ENCODE measurements at regions not wholly inside any gene's neighbourhood (a gene's known extent, or its start where the extent isn't known, plus 50 kb on each side); places are given as distances from the start of the nearest gene placed in this dataset.

DNA sequence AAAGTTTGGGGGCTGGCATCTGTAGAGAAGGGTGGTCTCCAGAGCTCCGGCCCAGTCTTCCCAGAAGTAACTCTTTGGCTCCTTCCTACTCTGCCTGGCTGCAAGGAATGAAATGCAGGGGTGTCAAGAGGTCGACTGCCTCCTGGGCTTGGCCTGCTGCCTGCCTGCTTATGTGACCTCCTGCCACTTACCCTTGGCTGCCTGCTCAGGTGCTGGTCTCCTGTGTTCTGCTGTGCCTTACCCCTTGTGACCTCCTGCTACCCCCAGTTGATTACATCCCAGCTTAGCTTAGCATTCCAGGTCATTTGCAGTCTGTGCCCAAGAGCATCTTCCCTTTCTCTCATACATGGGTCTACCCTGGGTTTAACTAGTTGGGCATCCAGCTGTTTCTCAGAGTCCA lies 180.2 kb downstream of the PTPN20 start:
- Histone ChIP-seq H3K4me1 (ENCODE audit: control insufficient read depth in 5 of 5, insufficient read depth in 5 of 5, low read length in 5 of 5) (peaks cover 0 to 6% (median 0%) of the 10 kb centered on the region in 5 donors), H3K27ac (ENCODE audit: low read depth in 1 of 2, low read length in 1 of 2) (no peak overlapping the region), H3K27me3 (ENCODE audit: control insufficient read depth in 3 of 3, insufficient read depth in 3 of 3, low read length in 2 of 3) (no peaks in the 10 kb centered on the region), H3K9ac (ENCODE audit: insufficient read depth in 1 of 2, low read length in 2 of 2) (no peak overlapping the region), H3K4me3 (no peak overlapping the region), H3K36me3 (ENCODE audit: control insufficient read depth in 4 of 4, insufficient read depth in 4 of 4, low read length in 4 of 4) (no peaks in the 10 kb centered on the region), H3K9me3 (ENCODE audit: control insufficient read depth in 4 of 4, insufficient read depth in 3 of 4, low read length in 3 of 4) (peaks cover 0 to 2% (median 0%) of the 10 kb centered on the region in 4 donors)
- WGBS, 2 donors = 74 to 78% methylated on average over 2 of the region's 2 CpGs
- TF ChIP-seq, protein P1, sequence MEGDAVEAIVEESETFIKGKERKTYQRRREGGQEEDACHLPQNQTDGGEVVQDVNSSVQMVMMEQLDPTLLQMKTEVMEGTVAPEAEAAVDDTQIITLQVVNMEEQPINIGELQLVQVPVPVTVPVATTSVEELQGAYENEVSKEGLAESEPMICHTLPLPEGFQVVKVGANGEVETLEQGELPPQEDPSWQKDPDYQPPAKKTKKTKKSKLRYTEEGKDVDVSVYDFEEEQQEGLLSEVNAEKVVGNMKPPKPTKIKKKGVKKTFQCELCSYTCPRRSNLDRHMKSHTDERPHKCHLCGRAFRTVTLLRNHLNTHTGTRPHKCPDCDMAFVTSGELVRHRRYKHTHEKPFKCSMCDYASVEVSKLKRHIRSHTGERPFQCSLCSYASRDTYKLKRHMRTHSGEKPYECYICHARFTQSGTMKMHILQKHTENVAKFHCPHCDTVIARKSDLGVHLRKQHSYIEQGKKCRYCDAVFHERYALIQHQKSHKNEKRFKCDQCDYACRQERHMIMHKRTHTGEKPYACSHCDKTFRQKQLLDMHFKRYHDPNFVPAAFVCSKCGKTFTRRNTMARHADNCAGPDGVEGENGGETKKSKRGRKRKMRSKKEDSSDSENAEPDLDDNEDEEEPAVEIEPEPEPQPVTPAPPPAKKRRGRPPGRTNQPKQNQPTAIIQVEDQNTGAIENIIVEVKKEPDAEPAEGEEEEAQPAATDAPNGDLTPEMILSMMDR (IDR thresholded peaks at IDR 0.05; ENCODE audit: control extremely low read depth, extremely low read depth) = no peak
- ATAC-seq (ENCODE audit: insufficient read depth, low FRiP score) (no peak), DNase-seq (no peak)

DNA sequence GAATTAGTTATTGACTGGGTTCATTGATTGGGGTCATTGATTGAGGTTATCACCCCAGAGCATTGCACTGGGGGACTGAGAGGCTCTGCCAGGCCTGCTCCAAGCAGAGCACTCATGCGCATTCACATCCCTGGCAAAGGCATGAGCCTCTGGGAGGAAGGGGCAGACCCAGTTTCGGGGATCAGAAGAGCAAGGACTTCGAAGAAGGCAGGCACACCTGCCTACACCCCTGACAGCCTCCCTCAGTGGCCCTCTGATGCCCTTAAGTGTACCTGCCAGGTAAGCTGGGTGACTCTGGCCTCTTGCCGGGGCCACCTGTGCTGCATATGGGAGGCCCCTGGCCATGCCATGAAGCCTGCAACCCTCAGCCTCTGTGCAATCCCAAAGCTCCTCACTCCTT lies 181.1 kb downstream of the PTPN20 start:
- H3K27ac ChIP-seq (ENCODE audit: low read depth in 1 of 2, low read length in 1 of 2) = no peak overlapping the region
- no peak overlapping the region for H3K9ac ChIP-seq (ENCODE audit: insufficient read depth in 1 of 2, low read length in 2 of 2)
- 96 to 98% methylated on average over 4 of the region's 4 CpGs for WGBS, 2 donors
- no peaks in the 10 kb centered on the region for H3K27me3 ChIP-seq (ENCODE audit: control insufficient read depth in 3 of 3, insufficient read depth in 3 of 3, low read length in 2 of 3)
- DNase-seq = no peak
- H3K36me3 ChIP-seq (ENCODE audit: control insufficient read depth in 4 of 4, insufficient read depth in 4 of 4, low read length in 4 of 4) = no peaks in the 10 kb centered on the region
- H3K4me3 ChIP-seq = no peak overlapping the region
- peaks cover 0 to 16% (median 0%) of the 10 kb centered on the region in 5 donors for H3K4me1 ChIP-seq (ENCODE audit: control insufficient read depth in 5 of 5, insufficient read depth in 5 of 5, low read length in 5 of 5)
- no peak for ATAC-seq (ENCODE audit: insufficient read depth, low FRiP score)
- TF ChIP-seq, protein P1 (IDR thresholded peaks at IDR 0.05; ENCODE audit: control extremely low read depth, extremely low read depth) = no peak
- peaks cover 0 to 2% (median 0%) of the 10 kb centered on the region in 4 donors for H3K9me3 ChIP-seq (ENCODE audit: control insufficient read depth in 4 of 4, insufficient read depth in 3 of 4, low read length in 3 of 4)

DNA sequence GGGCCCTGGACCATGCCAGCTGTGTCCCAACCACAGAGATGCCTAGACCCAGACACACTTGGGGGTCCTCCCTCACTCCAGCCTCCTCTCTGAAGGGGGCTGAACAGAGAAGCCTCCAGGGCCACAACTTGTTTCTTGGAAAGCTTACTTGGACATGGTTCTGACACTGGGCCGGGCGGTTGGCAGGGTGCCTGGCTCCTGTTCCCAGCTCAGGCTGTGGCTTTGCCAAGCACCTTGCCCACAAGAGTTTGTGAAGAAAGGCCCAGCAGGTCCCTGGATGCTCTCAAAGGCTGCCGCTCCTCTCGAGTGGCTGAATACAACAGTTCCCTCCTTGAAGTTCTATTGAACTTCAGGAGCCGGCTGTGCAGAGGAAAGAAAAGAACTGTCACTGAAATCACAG lies 181.6 kb downstream of the PTPN20 start:
- no peak for ATAC-seq (ENCODE audit: insufficient read depth, low FRiP score)
- TF ChIP-seq, protein P1 (IDR thresholded peaks at IDR 0.05; ENCODE audit: control extremely low read depth, extremely low read depth) = no peak
- 75 to 93% methylated on average over 5 of the region's 5 CpGs for WGBS, 2 donors
- no peak for DNase-seq
- Histone ChIP-seq H3K27ac (ENCODE audit: low read depth in 1 of 2, low read length in 1 of 2) (no peak overlapping the region), H3K4me1 (ENCODE audit: control insufficient read depth in 5 of 5, insufficient read depth in 5 of 5, low read length in 5 of 5) (peaks cover 0 to 20% (median 0%) of the 10 kb centered on the region in 5 donors), H3K36me3 (ENCODE audit: control insufficient read depth in 4 of 4, insufficient read depth in 4 of 4, low read length in 4 of 4) (no peaks in the 10 kb centered on the region), H3K9me3 (ENCODE audit: control insufficient read depth in 4 of 4, insufficient read depth in 3 of 4, low read length in 3 of 4) (peaks cover 0 to 2% (median 0%) of the 10 kb centered on the region in 4 donors), H3K9ac (ENCODE audit: insufficient read depth in 1 of 2, low read length in 2 of 2) (no peak overlapping the region), H3K27me3 (ENCODE audit: control insufficient read depth in 3 of 3, insufficient read depth in 3 of 3, low read length in 2 of 3) (no peaks in the 10 kb centered on the region), H3K4me3 (no peak overlapping the region)

DNA sequence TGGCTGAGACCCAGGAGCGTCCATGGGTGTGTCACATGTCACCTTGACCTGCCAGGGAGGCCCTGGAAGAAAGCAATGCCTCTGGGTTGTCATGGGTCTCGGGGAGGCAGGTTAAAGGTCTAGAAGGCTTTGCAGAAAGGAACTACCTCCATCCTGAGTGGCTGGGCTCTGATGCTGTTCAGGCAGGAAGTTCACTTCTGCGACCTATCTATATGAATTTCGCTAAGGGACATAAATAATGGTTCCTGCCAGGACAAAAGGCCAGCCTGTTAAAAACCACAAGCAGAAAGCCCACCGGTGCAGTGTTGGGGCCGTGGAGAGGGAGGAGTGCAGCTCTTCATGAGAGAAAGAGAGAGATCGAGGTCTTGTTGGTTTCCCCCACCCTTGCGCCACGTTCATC lies 182.9 kb downstream of the PTPN20 start:
- H3K27me3 ChIP-seq (ENCODE audit: control insufficient read depth in 3 of 3, insufficient read depth in 3 of 3, low read length in 2 of 3) = no peaks in the 10 kb centered on the region
- TF ChIP-seq, protein P1 (IDR thresholded peaks at IDR 0.05; ENCODE audit: control extremely low read depth, extremely low read depth) = no peak
- no peaks in the 10 kb centered on the region for H3K36me3 ChIP-seq (ENCODE audit: control insufficient read depth in 4 of 4, insufficient read depth in 4 of 4, low read length in 4 of 4)
- H3K9ac ChIP-seq (ENCODE audit: insufficient read depth in 1 of 2, low read length in 2 of 2) = no peak overlapping the region
- DNase-seq = no peak
- peaks cover 0 to 20% (median 0%) of the 10 kb centered on the region in 5 donors for H3K4me1 ChIP-seq (ENCODE audit: control insufficient read depth in 5 of 5, insufficient read depth in 5 of 5, low read length in 5 of 5)
- H3K27ac ChIP-seq (ENCODE audit: low read depth in 1 of 2, low read length in 1 of 2) = no peak overlapping the region
- ATAC-seq (ENCODE audit: insufficient read depth, low FRiP score) = no peak
- H3K4me3 ChIP-seq = no peak overlapping the region
- H3K9me3 ChIP-seq (ENCODE audit: control insufficient read depth in 4 of 4, insufficient read depth in 3 of 4, low read length in 3 of 4) = peaks cover 0 to 2% (median 0%) of the 10 kb centered on the region in 4 donors
- 64 to 72% methylated on average over 9 of the region's 9 CpGs for WGBS, 2 donors
